H9 (cell line): ENCODE measurements at regions not wholly inside any gene's neighbourhood (a gene's known extent, or its start where the extent isn't known, plus 50 kb on each side); places are given as distances from the start of the nearest gene placed in this dataset.
"Not testable (repeated sequence)": the region's sequence is repeated elsewhere in the genome, so short reads cannot be mapped to it uniquely, and the experiment has no call there.

Experiments used
- DNase-seq: peaks from one replicate; pipeline ENCODE4 v3.0.0-alpha.2; 2017
- H2AFZ ChIP-seq: one replicate; pipeline ENCODE4 v1.6.1; 2013; ENCODE audit warnings: mild to moderate bottlenecking, low read length, control low read depth, moderate library complexity
- H2AK5ac ChIP-seq: 2 replicates; pipeline ENCODE4 v1.6.1; 2013; ENCODE audit warnings: low read length, control low read depth, mixed read lengths; ENCODE audit not compliant: insufficient read length
- H2BK120ac ChIP-seq: one replicate; pipeline ENCODE4 v1.6.1; 2013; ENCODE audit warnings: low read depth, mild to moderate bottlenecking, low read length, control low read depth, inconsistent platforms; ENCODE audit not compliant: poor library complexity, severe bottlenecking
- H2BK12ac ChIP-seq: 2 replicates; pipeline ENCODE4 v1.6.1; 2013; ENCODE audit warnings: low read length, control low read depth, mixed read lengths, low read depth; ENCODE audit not compliant: insufficient read length
- H2BK15ac ChIP-seq: 2 replicates; pipeline ENCODE4 v1.6.1; 2013; ENCODE audit warnings: low read depth, low read length, control low read depth
- H2BK20ac ChIP-seq: one replicate; pipeline ENCODE4 v1.6.1; 2013; ENCODE audit warnings: low read depth, mild to moderate bottlenecking, low read length, control low read depth, inconsistent platforms; ENCODE audit not compliant: poor library complexity, severe bottlenecking
- H2BK5ac ChIP-seq: 2 replicates; pipeline ENCODE4 v1.6.1; 2013; ENCODE audit warnings: low read length, control low read depth, mixed read lengths; ENCODE audit not compliant: insufficient read length
- H3K14ac ChIP-seq: 2 replicates; pipeline ENCODE4 v1.6.1; 2013; ENCODE audit warnings: low read length, control low read depth; ENCODE audit not compliant: insufficient read depth
- H3K18ac ChIP-seq: 2 replicates; pipeline ENCODE4 v1.6.1; 2013; ENCODE audit warnings: low read depth, mild to moderate bottlenecking, mixed read lengths, low read length, control low read depth; ENCODE audit not compliant: insufficient read length
- H3K23ac ChIP-seq: 2 replicates; pipeline ENCODE4 v1.6.1; 2013; ENCODE audit warnings: low read length, control low read depth, mixed read lengths, low read depth; ENCODE audit not compliant: insufficient read length
- H3K23me2 ChIP-seq: 2 replicates; pipeline ENCODE4 v1.6.1; 2013; ENCODE audit warnings: low read depth, mild to moderate bottlenecking, mixed read lengths, low read length, control low read depth; ENCODE audit not compliant: insufficient read length, poor library complexity, severe bottlenecking
- H3K27ac ChIP-seq: 2 replicates; pipeline ENCODE4 v1.5.1; 2013; ENCODE audit warnings: low read length, control low read depth, mixed read lengths, low read depth; ENCODE audit not compliant: insufficient read length
- H3K27me3 ChIP-seq: 2 replicates; pipeline ENCODE4 v1.6.1; 2013; ENCODE audit warnings: low read length, control low read depth, inconsistent platforms; ENCODE audit not compliant: insufficient read depth
- H3K4ac ChIP-seq: 2 replicates; pipeline ENCODE4 v1.6.1; 2013; ENCODE audit warnings: low read depth, mild to moderate bottlenecking, control low read depth, inconsistent platforms, low read length, moderate library complexity
- H3K4me1 ChIP-seq: 2 replicates; pipeline ENCODE4 v1.6.1; 2013; ENCODE audit warnings: low read length, control low read depth, inconsistent platforms; ENCODE audit not compliant: insufficient read depth
- H3K4me2 ChIP-seq: 2 replicates; pipeline ENCODE4 v1.6.1; 2013; ENCODE audit warnings: low read length, control low read depth, mixed read lengths; ENCODE audit not compliant: insufficient read length, insufficient read depth
- H3K56ac ChIP-seq: 2 replicates; pipeline ENCODE4 v1.6.1; 2013; ENCODE audit warnings: low read depth, mild to moderate bottlenecking, mixed read lengths, low read length, control low read depth; ENCODE audit not compliant: insufficient read length
- H3K79me1 ChIP-seq: 2 replicates; pipeline ENCODE4 v1.6.1; 2013; ENCODE audit warnings: low read depth, mild to moderate bottlenecking, moderate library complexity, low read length, control low read depth, inconsistent platforms; ENCODE audit not compliant: insufficient read depth, poor library complexity, severe bottlenecking
- H3K79me2 ChIP-seq: 2 replicates; pipeline ENCODE4 v1.6.1; 2013; ENCODE audit warnings: low read length, control low read depth, inconsistent platforms; ENCODE audit not compliant: insufficient read depth
- H3K9ac ChIP-seq: 2 replicates; pipeline ENCODE4 v1.6.1; 2013; ENCODE audit warnings: low read length, control low read depth, mixed read lengths; ENCODE audit not compliant: insufficient read length; ENCODE audit errors: extremely low read depth
- H3K9me3 ChIP-seq: one replicate; pipeline ENCODE4 v1.6.1; 2013; ENCODE audit warnings: low read depth, low read length, inconsistent platforms; ENCODE audit not compliant: control insufficient read depth
- H3T11ph ChIP-seq: one replicate; pipeline ENCODE4 v1.6.1; 2013; ENCODE audit warnings: mild to moderate bottlenecking, low read length, control low read depth, inconsistent platforms
- H4K20me1 ChIP-seq: one replicate; pipeline ENCODE4 v1.6.1; 2013; ENCODE audit not compliant: control insufficient read depth, insufficient read length, insufficient read depth
- H4K5ac ChIP-seq: 2 replicates; pipeline ENCODE4 v1.6.1; 2013; ENCODE audit warnings: low read depth, mild to moderate bottlenecking, mixed read lengths, low read length, control low read depth; ENCODE audit not compliant: insufficient read length
- H4K8ac ChIP-seq: replicated peaks from 2 replicates; pipeline ENCODE4 v1.6.1; 2013; ENCODE audit warnings: low read length, control low read depth, mixed read lengths, low read depth; ENCODE audit not compliant: insufficient read length
- H4K91ac ChIP-seq: 2 replicates; pipeline ENCODE4 v1.6.1; 2013; ENCODE audit warnings: low read depth, mild to moderate bottlenecking, moderate library complexity, mixed read lengths, low read length, control low read depth; ENCODE audit not compliant: insufficient read length
- H3K27ac Mint-ChIP-seq, 3 experiments: 2 replicates in 2 of 3; 3 replicates in 1 of 3; pipeline ENCODE4 v1.8.0; 2020 to 2021; ENCODE audit warnings: mixed read lengths in 3 of 3, mild to moderate bottlenecking in 1 of 3, moderate library complexity in 1 of 3
- H3K27me3 Mint-ChIP-seq: 2 replicates; pipeline ENCODE4 v1.8.0; 2021; ENCODE audit warnings: low read depth, mild to moderate bottlenecking, moderate library complexity, mixed read lengths
- H3K36me3 Mint-ChIP-seq, 3 experiments: 2 replicates in 2 of 3; 3 replicates in 1 of 3; pipeline ENCODE4 v1.8.0; 2020 to 2021; ENCODE audit warnings: low read depth in 3 of 3, mixed read lengths in 3 of 3; ENCODE audit not compliant: insufficient read depth in 1 of 3
- H3K4me1 Mint-ChIP-seq, 2 experiments: 2 replicates each; pipeline ENCODE4 v1.8.0; 2020; ENCODE audit warnings: mixed read lengths in 2 of 2
- H3K4me3 Mint-ChIP-seq, 2 experiments: 2 replicates in 1 of 2; 3 replicates in 1 of 2; pipeline ENCODE4 v1.8.0; 2020 to 2021; ENCODE audit warnings: mild to moderate bottlenecking in 2 of 2, mixed read lengths in 2 of 2, moderate library complexity in 1 of 2
- H3K9me3 Mint-ChIP-seq, 2 experiments: 2 replicates in 1 of 2; 3 replicates in 1 of 2; pipeline ENCODE4 v1.8.0; 2020; ENCODE audit warnings: mild to moderate bottlenecking in 2 of 2, mixed read lengths in 2 of 2, moderate library complexity in 1 of 2
- CTCF ChIP-seq: fragments of 200-600 bp; sonication (generic); conservative IDR thresholded peaks from 3 replicates; pipeline ENCODE4 v1.8.0; 2021; ENCODE audit warnings: antibody characterized with exemption, mild to moderate bottlenecking
- WGBS: extraction: QIAGEN DNeasy Blood & Tissue Kit; methylation state at CpG from one replicate; pipeline ENCODE4 v1.1.7; 2013; ENCODE audit warnings: missing lambda C conversion rate, low lambda C conversion rate, mixed read lengths; ENCODE audit not compliant: insufficient read length; ENCODE audit errors: extremely low coverage; 5-methylcytosine and 5-hydroxymethylcytosine counted together

GRCh38 chr5:125457617-125458016, 711.2 kb upstream of the ZNF608 start:
- Histone ChIP-seq H2AK5ac (no peak overlapping the region), H3K4ac (no peak overlapping the region), H3K27ac (no peak overlapping the region), H3K27me3 (no peaks in the 10 kb centered on the region), H3K79me1 (no peaks in the 10 kb centered on the region), H2BK12ac (no peak overlapping the region), H2BK20ac (no peak overlapping the region), H3K79me2 (no peaks in the 10 kb centered on the region), H3K23ac (no peak overlapping the region), H3T11ph (no peak overlapping the region), H2BK120ac (no peak overlapping the region), H3K9me3 (no peaks in the 10 kb centered on the region), H3K56ac (no peak overlapping the region), H3K9ac (no peak overlapping the region), H4K91ac (no peak overlapping the region), H3K4me1 (no peaks in the 10 kb centered on the region), H3K23me2 (no peaks in the 10 kb centered on the region), H3K14ac (no peak overlapping the region), H4K20me1 (no peaks in the 10 kb centered on the region), H2BK15ac (no peak overlapping the region), H2AFZ (no peak overlapping the region), H4K5ac (no peak overlapping the region), H4K8ac (no peak overlapping the region), H2BK5ac (no peak overlapping the region), H3K18ac (no peak overlapping the region), H3K4me2 (no peak overlapping the region)
- no CpG with 5 or more reads among the region's 4 CpGs for WGBS
- Mint-ChIP-seq H3K9me3 (peaks cover 7 to 22% of the 10 kb centered on the region in 2 experiments), H3K4me3 (no peak overlapping the region), H3K27ac (no peak overlapping the region), H3K4me1 (no peaks in the 10 kb centered on the region), H3K27me3 (no peaks in the 10 kb centered on the region), H3K36me3 (peaks cover 4 to 16% (median 11%) of the 10 kb centered on the region in 3 experiments)
- DNase-seq: no peak
- no peak for TF ChIP-seq CTCF

GRCh38 chr5:125458949-125459348, 712.5 kb upstream of the ZNF608 start:
- not testable (repeated sequence) for H2AFZ ChIP-seq, H3K23me2 ChIP-seq, H4K5ac ChIP-seq, H3K27ac ChIP-seq, DNase-seq, H2BK20ac ChIP-seq, H4K20me1 ChIP-seq, H3K27me3 Mint-ChIP-seq, H3K4me2 ChIP-seq, H3K9ac ChIP-seq, H4K8ac ChIP-seq, H3K18ac ChIP-seq, H2BK12ac ChIP-seq, H2BK5ac ChIP-seq, H3K4me3 Mint-ChIP-seq, H3K4me1 ChIP-seq, H3K9me3 ChIP-seq, H2AK5ac ChIP-seq, H3T11ph ChIP-seq, H3K4ac ChIP-seq, H3K23ac ChIP-seq, H3K79me2 ChIP-seq, H3K79me1 ChIP-seq, H3K14ac ChIP-seq, H3K27me3 ChIP-seq, H3K56ac ChIP-seq, H3K27ac Mint-ChIP-seq, H2BK120ac ChIP-seq, H3K4me1 Mint-ChIP-seq, H2BK15ac ChIP-seq, H4K91ac ChIP-seq
- Mint-ChIP-seq H3K36me3 (peaks cover 4 to 12% (median 11%) of the 10 kb centered on the region in 3 experiments), H3K9me3 (peaks cover 7 to 22% of the 10 kb centered on the region in 2 experiments)
- no CpG with 5 or more reads among the region's 2 CpGs for WGBS
